A549 (cell line): ENCODE measurements at regions not wholly inside any gene's neighbourhood (a gene's known extent, or its start where the extent isn't known, plus 50 kb on each side); places are given as distances from the start of the nearest gene placed in this dataset.

Experiments used
- BHLHE40 ChIP-seq: IDR thresholded peaks from 2 replicates; pipeline ENCODE4 v1.6.1; 2012; ENCODE audit warnings: low read depth, low read length, inconsistent platforms
- FOSL2 ChIP-seq, 2 experiments: fragments of 450-650 bp in 1 of 2; fragments of >200 bp in 1 of 2; sonication (Bioruptor Twin) in 1 of 2; formaldehyde crosslinking; IDR thresholded peaks; 2 replicates each; pipeline versions ENCODE4 v1.5.0 to v1.6.1; 2016 to 2020; ENCODE audit warnings: mild to moderate bottlenecking in 1 of 2, moderate library complexity in 1 of 2
- JUNB ChIP-seq: fragments of >200 bp; sonication (Bioruptor Twin); formaldehyde crosslinking; IDR thresholded peaks from 2 replicates; pipeline ENCODE4 v1.6.1; 2016
- KDM1A ChIP-seq: fragments of 200-600 bp; sonication (generic); IDR thresholded peaks from 2 replicates; pipeline ENCODE4 v1.6.1; 2016; ENCODE audit warnings: low read depth, mild to moderate bottlenecking
- MYC ChIP-seq: IDR thresholded peaks from 2 replicates; pipeline ENCODE4 v1.6.1; 2012; ENCODE audit warnings: mild to moderate bottlenecking, inconsistent platforms, low read length, improper control_type of control experiment, borderline replicate concordance
- POLR2A ChIP-seq: IDR thresholded peaks from 2 replicates; pipeline ENCODE4 v1.6.1; 2012; ENCODE audit warnings: mild to moderate bottlenecking, low read length
- RFX5 ChIP-seq: fragments of 450-650 bp; IDR thresholded peaks from 2 replicates; pipeline ENCODE4 v1.7.1; 2014; ENCODE audit warnings: antibody characterized with exemption, mild to moderate bottlenecking, moderate library complexity
- ZSCAN20 ChIP-seq: fragments of 250-450 bp; sonication (Bioruptor Pico); IDR thresholded peaks from 2 replicates; pipeline ENCODE4 v1.8.0; 2022; ENCODE audit warnings: mild to moderate bottlenecking, moderate library complexity
- TF ChIP-seq, protein P1 (sequence below): fragments of >200 bp; sonication (Bioruptor Twin); formaldehyde crosslinking; IDR thresholded peaks from 3 replicates; pipeline ENCODE4 v1.5.1; 2016
- TF ChIP-seq, protein P2 (sequence below): IDR thresholded peaks from 2 replicates; pipeline ENCODE4 v1.6.1; 2012

DNA sequence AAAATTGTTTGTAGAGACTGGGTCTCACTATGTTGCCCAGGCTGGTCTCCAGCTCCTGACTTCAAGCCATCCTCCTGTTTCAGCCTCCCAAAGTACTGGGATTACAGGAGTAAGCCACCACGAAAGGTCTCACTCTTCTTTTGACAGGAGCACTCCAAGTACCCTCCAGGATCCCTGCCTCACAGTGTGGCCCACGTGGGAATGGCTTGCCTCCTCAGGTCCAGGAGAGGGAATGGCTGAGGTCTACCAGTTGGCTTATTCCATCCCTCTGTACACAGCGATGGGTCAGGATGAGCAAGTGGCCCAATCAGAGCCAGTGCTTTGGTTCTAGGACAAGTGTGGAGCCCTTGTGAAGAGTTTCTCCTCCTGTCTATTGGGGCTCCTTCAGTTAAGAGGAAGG is 73.7 kb upstream of the ZNF423 start:
- TF ChIP-seq JUNB = no peak
- TF ChIP-seq ZSCAN20 = no peak
- TF ChIP-seq, protein P1, sequence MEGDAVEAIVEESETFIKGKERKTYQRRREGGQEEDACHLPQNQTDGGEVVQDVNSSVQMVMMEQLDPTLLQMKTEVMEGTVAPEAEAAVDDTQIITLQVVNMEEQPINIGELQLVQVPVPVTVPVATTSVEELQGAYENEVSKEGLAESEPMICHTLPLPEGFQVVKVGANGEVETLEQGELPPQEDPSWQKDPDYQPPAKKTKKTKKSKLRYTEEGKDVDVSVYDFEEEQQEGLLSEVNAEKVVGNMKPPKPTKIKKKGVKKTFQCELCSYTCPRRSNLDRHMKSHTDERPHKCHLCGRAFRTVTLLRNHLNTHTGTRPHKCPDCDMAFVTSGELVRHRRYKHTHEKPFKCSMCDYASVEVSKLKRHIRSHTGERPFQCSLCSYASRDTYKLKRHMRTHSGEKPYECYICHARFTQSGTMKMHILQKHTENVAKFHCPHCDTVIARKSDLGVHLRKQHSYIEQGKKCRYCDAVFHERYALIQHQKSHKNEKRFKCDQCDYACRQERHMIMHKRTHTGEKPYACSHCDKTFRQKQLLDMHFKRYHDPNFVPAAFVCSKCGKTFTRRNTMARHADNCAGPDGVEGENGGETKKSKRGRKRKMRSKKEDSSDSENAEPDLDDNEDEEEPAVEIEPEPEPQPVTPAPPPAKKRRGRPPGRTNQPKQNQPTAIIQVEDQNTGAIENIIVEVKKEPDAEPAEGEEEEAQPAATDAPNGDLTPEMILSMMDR = no peak
- no peak for TF ChIP-seq POLR2A
- TF ChIP-seq, protein P2, sequence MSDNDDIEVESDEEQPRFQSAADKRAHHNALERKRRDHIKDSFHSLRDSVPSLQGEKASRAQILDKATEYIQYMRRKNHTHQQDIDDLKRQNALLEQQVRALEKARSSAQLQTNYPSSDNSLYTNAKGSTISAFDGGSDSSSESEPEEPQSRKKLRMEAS = no peak
- TF ChIP-seq MYC = no peak
- TF ChIP-seq BHLHE40 = no peak
- TF ChIP-seq FOSL2 (IDR thresholded peaks at IDR 0.05) = no peak
- no peak for TF ChIP-seq FOSL2 (CRISPR knock-in tag; IDR thresholded peaks at IDR 0.05)
- no peak for TF ChIP-seq RFX5
- no peak for TF ChIP-seq KDM1A
